ENCODE measurements at regions not wholly inside any gene's neighbourhood (a gene's known extent, or its start where the extent isn't known, plus 50 kb on each side); places are given as distances from the start of the nearest gene placed in this dataset.

- H3K9me3 Mint-ChIP-seq (ENCODE audit: low read depth), result peaks cover 12% of the 10 kb centered on the region
- H3K36me3 Mint-ChIP-seq (ENCODE audit: low read depth), result peaks cover 2% of the 10 kb centered on the region
- H3K4me1 Mint-ChIP-seq (ENCODE audit: low read depth), result no peaks in the 10 kb centered on the region
- peaks cover 16% of the 10 kb centered on the region for H3K27me3 Mint-ChIP-seq (ENCODE audit: low read depth)
- no peak overlapping the region for H3K4me3 Mint-ChIP-seq (ENCODE audit: unreplicated experiment)
- DNase-seq (ENCODE audit: low spot score), result no peak
- no peak overlapping the region for H3K27ac Mint-ChIP-seq (ENCODE audit: unreplicated experiment)
- TF ChIP-seq CTCF (IDR thresholded peaks at IDR 0.05), result no peak
Measured at GRCh38 chr6:166842607-166843006, 113.7 kb downstream of the RNASET2 start.

- Mint-ChIP-seq H3K4me1 (ENCODE audit: low read depth) (no peaks in the 10 kb centered on the region), H3K27me3 (ENCODE audit: low read depth) (peaks cover 16% of the 10 kb centered on the region), H3K27ac (ENCODE audit: unreplicated experiment) (no peak overlapping the region), H3K4me3 (ENCODE audit: unreplicated experiment) (no peak overlapping the region), H3K36me3 (ENCODE audit: low read depth) (peaks cover 2% of the 10 kb centered on the region), H3K9me3 (ENCODE audit: low read depth) (peaks cover 2% of the 10 kb centered on the region)
- no peak for DNase-seq (ENCODE audit: low spot score)
- no peak for TF ChIP-seq CTCF (IDR thresholded peaks at IDR 0.05)
Measured at GRCh38 chr6:166841216-166841615, 115.1 kb downstream of the RNASET2 start.

- H3K4me3 Mint-ChIP-seq (ENCODE audit: unreplicated experiment), result no peak overlapping the region
- TF ChIP-seq CTCF (IDR thresholded peaks at IDR 0.05), result no peak
Measured at GRCh38 chr6:166839569-166839968, 116.8 kb downstream of the RNASET2 start.

GRCh38 chr6:166838987-166839386, 117.4 kb downstream of the RNASET2 start:
- Mint-ChIP-seq H3K4me3 (ENCODE audit: unreplicated experiment) (no peak overlapping the region), H3K4me1 (ENCODE audit: low read depth) (no peaks in the 10 kb centered on the region), H3K9me3 (ENCODE audit: low read depth) (peaks cover 11% of the 10 kb centered on the region), H3K27ac (ENCODE audit: unreplicated experiment) (no peak overlapping the region), H3K27me3 (ENCODE audit: low read depth) (peaks cover 6% of the 10 kb centered on the region), H3K36me3 (ENCODE audit: low read depth) (no peaks in the 10 kb centered on the region)
- DNase-seq (ENCODE audit: low spot score), result no peak
- TF ChIP-seq CTCF (IDR thresholded peaks at IDR 0.05), result no peak

More at GRCh38 chr6:166839569-166839968, 116.8 kb downstream of the RNASET2 start:
- Mint-ChIP-seq H3K27me3 (ENCODE audit: low read depth) (peaks cover 5% of the 10 kb centered on the region), H3K36me3 (ENCODE audit: low read depth) (no peaks in the 10 kb centered on the region), H3K4me1 (ENCODE audit: low read depth) (no peaks in the 10 kb centered on the region), H3K27ac (ENCODE audit: unreplicated experiment) (no peak overlapping the region), H3K9me3 (ENCODE audit: low read depth) (peaks cover 7% of the 10 kb centered on the region)
- no peak for DNase-seq (ENCODE audit: low spot score)

GRCh38 chr6:166836785-166837718, 119.3 kb downstream of the RNASET2 start:
- Mint-ChIP-seq H3K27me3 (ENCODE audit: low read depth) (peaks cover 4% of the 10 kb centered on the region), H3K4me1 (ENCODE audit: low read depth) (no peaks in the 10 kb centered on the region)
- TF ChIP-seq CTCF (IDR thresholded peaks at IDR 0.05), result no peak

More at GRCh38 chr6:166836785-166837718, 119.3 kb downstream of the RNASET2 start:
- peaks cover 13% of the 10 kb centered on the region for H3K9me3 Mint-ChIP-seq (ENCODE audit: low read depth)
- no peaks in the 10 kb centered on the region for H3K36me3 Mint-ChIP-seq (ENCODE audit: low read depth)
- no peak overlapping the region for H3K27ac Mint-ChIP-seq (ENCODE audit: unreplicated experiment)
- no peak for DNase-seq (ENCODE audit: low spot score)
- H3K4me3 Mint-ChIP-seq (ENCODE audit: unreplicated experiment), result no peak overlapping the region
